Sigmoid colon (tissue), 4 donors: ENCODE measurements at regions not wholly inside any gene's neighbourhood (a gene's known extent, or its start where the extent isn't known, plus 50 kb on each side); places are given as distances from the start of the nearest gene placed in this dataset.

ENCODE experiments used
- CTCF ChIP-seq, 4 experiments: fragments of 450-650 bp in 3 of 4; fragments of 200-600 bp in 1 of 4; IDR thresholded peaks; one replicate each; pipeline ENCODE4 v1.5.1; 2016 to 2019; ENCODE audit warnings: antibody characterized with exemption in 4 of 4, mild to moderate bottlenecking in 3 of 4, moderate library complexity in 2 of 4
- POLR2A ChIP-seq, 2 donors: fragments of 450-650 bp; IDR thresholded peaks; one replicate each; pipeline ENCODE4 v1.6.1; 2016; ENCODE audit warnings: antibody characterized with exemption in 2 of 2, mild to moderate bottlenecking in 2 of 2, moderate library complexity in 2 of 2
- POLR2AphosphoS5 ChIP-seq, 4 donors: sonication (generic); formaldehyde crosslinking; IDR thresholded peaks; one replicate each; pipeline ENCODE4 v1.6.1; 2017; ENCODE audit warnings: antibody characterized with exemption in 4 of 4

GRCh38 chr2:21644266-21644665 lies 520.5 kb downstream of the TDRD15 start:
- TF ChIP-seq CTCF (IDR thresholded peaks at IDR 0.05) = no peak
- no peak for TF ChIP-seq POLR2A (IDR thresholded peaks at IDR 0.05)
- TF ChIP-seq POLR2AphosphoS5 (IDR thresholded peaks at IDR 0.05) = no peak
